Islet of Langerhans (tissue), 1 donor: ENCODE measurements at regions not wholly inside any gene's neighbourhood (a gene's known extent, or its start where the extent isn't known, plus 50 kb on each side); places are given as distances from the start of the nearest gene placed in this dataset.

Source experiments
- FAIRE-seq: peaks from one replicate; lab custom pipeline; 2011; peaks lifted over from hg19 to GRCh38; lab: Jason Lieb, UNC

GRCh38 chr13:105346141-105346775 lies 1189.2 kb downstream of the EFNB2 start:
- FAIRE-seq = no peak

GRCh38 chr13:105345730-105346129 lies 1189.7 kb downstream of the EFNB2 start:
- no peak for FAIRE-seq

GRCh38 chr13:105345131-105345530 lies 1190.3 kb downstream of the EFNB2 start:
- no peak for FAIRE-seq

- FAIRE-seq = no peak
Measured at GRCh38 chr13:105343134-105343806, 1192.2 kb downstream of the EFNB2 start.

GRCh38 chr13:105342281-105342820 lies 1193.1 kb downstream of the EFNB2 start:
- no peak for FAIRE-seq

- FAIRE-seq = no peak
Measured at GRCh38 chr13:105341758-105342157, 1193.7 kb downstream of the EFNB2 start.

- no peak for FAIRE-seq
Measured at GRCh38 chr13:105341256-105341655, 1194.2 kb downstream of the EFNB2 start.

GRCh38 chr13:105340061-105340606 lies 1195.3 kb downstream of the EFNB2 start:
- no peak for FAIRE-seq

- no peak for FAIRE-seq
Measured at GRCh38 chr13:105338773-105339172, 1196.7 kb downstream of the EFNB2 start.

- no peak for FAIRE-seq
Measured at GRCh38 chr13:105338006-105338405, 1197.5 kb downstream of the EFNB2 start.

GRCh38 chr13:105336706-105337576 lies 1198.5 kb downstream of the EFNB2 start:
- no peak for FAIRE-seq

GRCh38 chr13:105334211-105334610 lies 1201.3 kb downstream of the EFNB2 start:
- FAIRE-seq = no peak

- FAIRE-seq = no peak
Measured at GRCh38 chr13:105333416-105333815, 1202.0 kb downstream of the EFNB2 start.

GRCh38 chr13:105329359-105329758 lies 1206.1 kb downstream of the EFNB2 start:
- FAIRE-seq = no peak

- no peak for FAIRE-seq
Measured at GRCh38 chr13:105328212-105328611, 1207.2 kb downstream of the EFNB2 start.

GRCh38 chr13:105327581-105328126 lies 1207.8 kb downstream of the EFNB2 start:
- no peak for FAIRE-seq

- no peak for FAIRE-seq
Measured at GRCh38 chr13:105319875-105320274, 1215.6 kb downstream of the EFNB2 start.

- FAIRE-seq = no peak
Measured at GRCh38 chr13:105316731-105317130, 1218.7 kb downstream of the EFNB2 start.

GRCh38 chr13:105312906-105313305 lies 1222.6 kb downstream of the EFNB2 start:
- no peak for FAIRE-seq

- no peak for FAIRE-seq
Measured at GRCh38 chr13:105311094-105311493, 1224.4 kb downstream of the EFNB2 start.

GRCh38 chr13:105307776-105308175 lies 1227.7 kb downstream of the EFNB2 start:
- FAIRE-seq = no peak

GRCh38 chr13:105297839-105298238 lies 1237.6 kb downstream of the EFNB2 start:
- no peak for FAIRE-seq
